SK-N-SH (cell line): ENCODE measurements at regions not wholly inside any gene's neighbourhood (a gene's known extent, or its start where the extent isn't known, plus 50 kb on each side); places are given as distances from the start of the nearest gene placed in this dataset.

Experiments
- CTCF ChIA-PET: fragments of 300-600, 350-600 bp; formaldehyde crosslinking; extraction: SDS; loops from one replicate; lab custom pipeline; 2021; lab: Yijun Ruan, JAX
- POLR2A ChIA-PET: fragments of 350-600 bp; sonication (Branson Sonifier 250); formaldehyde crosslinking; extraction: SDS; loops from one replicate; lab custom pipeline; 2020; ENCODE audit warnings: antibody characterized with exemption, inconsistent platforms; lab: Yijun Ruan, JAX
- DNase-seq: peaks from one replicate; pipeline ENCODE4 v3.0.0; 2012
- H2AFZ ChIP-seq: fragments of 200-600 bp; sonication (generic); 2 replicates; pipeline ENCODE4 v1.8.1; 2016; ENCODE audit warnings: antibody characterized with exemption, mild to moderate bottlenecking, low read depth
- H3F3A ChIP-seq: fragments of 200-600 bp; sonication (generic); replicated peaks from 2 replicates; pipeline ENCODE3; 2016; ENCODE audit warnings: antibody characterized with exemption, mild to moderate bottlenecking; ENCODE audit not compliant: insufficient read depth
- H3K27ac ChIP-seq, 2 experiments: fragments of 200-500 bp in 1 of 2; fragments of 200-600 bp in 1 of 2; sonication (Bioruptor generic) in 1 of 2; sonication (generic), shearing (Covaris generic) in 1 of 2; 2 replicates each; pipeline versions ENCODE4 v1.5.1 to v1.6.1; 2014 to 2016; ENCODE audit warnings: low read depth in 2 of 2, inconsistent platforms in 1 of 2, low read length in 1 of 2, mild to moderate bottlenecking in 1 of 2, mixed read lengths in 1 of 2
- H3K27me3 ChIP-seq: fragments of 200-600 bp; sonication (generic), shearing (Covaris generic); 2 replicates; pipeline ENCODE4 v1.6.1; 2016; ENCODE audit warnings: mixed run types; ENCODE audit not compliant: insufficient read depth
- H3K36me3 ChIP-seq, 2 experiments: fragments of 200-500 bp in 1 of 2; fragments of 200-600 bp in 1 of 2; sonication (Bioruptor generic) in 1 of 2; sonication (generic) in 1 of 2; replicated peaks in 1 of 2; 2 replicates each; pipeline versions ENCODE3 to v1.5.1; 2014 to 2016; ENCODE audit warnings: low read length in 1 of 2, mild to moderate bottlenecking in 1 of 2; ENCODE audit not compliant: insufficient read depth in 2 of 2, control insufficient read depth in 1 of 2
- H3K4me1 ChIP-seq, 2 experiments: fragments of 200-500 bp in 1 of 2; fragments of 200-600 bp in 1 of 2; sonication (Bioruptor generic) in 1 of 2; sonication (generic), shearing (Covaris generic) in 1 of 2; 2 replicates each; pipeline versions ENCODE4 v1.5.1 to v1.6.1; 2014 to 2016; ENCODE audit warnings: low read depth in 1 of 2, low read length in 1 of 2, mixed run types in 1 of 2; ENCODE audit not compliant: insufficient read depth in 2 of 2, control insufficient read depth in 1 of 2
- H3K4me2 ChIP-seq: fragments of 200-600 bp; sonication (generic), shearing (Covaris generic); 2 replicates; pipeline ENCODE4 v1.6.1; 2017; ENCODE audit warnings: mixed run types
- H3K4me3 ChIP-seq, 2 experiments: fragments of 200-500 bp in 1 of 2; fragments of 200-600 bp in 1 of 2; sonication (Bioruptor generic) in 1 of 2; sonication (generic), shearing (Covaris generic) in 1 of 2; 2 replicates each; pipeline versions ENCODE4 v1.5.1 to v1.8.1; 2014 to 2016; ENCODE audit warnings: low read depth in 2 of 2, inconsistent platforms in 1 of 2, low read length in 1 of 2, mild to moderate bottlenecking in 1 of 2, mixed read lengths in 1 of 2, moderate library complexity in 1 of 2
- H3K79me2 ChIP-seq: fragments of 200-600 bp; sonication (generic); 2 replicates; pipeline ENCODE4 v1.8.1; 2017; ENCODE audit warnings: mild to moderate bottlenecking; ENCODE audit not compliant: insufficient read depth
- H3K9ac ChIP-seq: fragments of 200-600 bp; sonication (generic); 2 replicates; pipeline ENCODE4 v1.6.1; 2017; ENCODE audit warnings: mixed run types
- H3K9me2 ChIP-seq: fragments of 200-600 bp; sonication (generic); 2 replicates; pipeline ENCODE4 v1.6.1; 2017; ENCODE audit warnings: mixed run types
- H3K9me3 ChIP-seq: fragments of 200-600 bp; sonication (generic); 2 replicates; pipeline ENCODE4 v1.6.1; 2017; ENCODE audit warnings: mixed run types, mild to moderate bottlenecking, moderate library complexity
- H4K20me1 ChIP-seq: fragments of 200-600 bp; sonication (generic); 2 replicates; pipeline ENCODE4 v1.6.1; 2017; ENCODE audit warnings: mild to moderate bottlenecking, mixed run types; ENCODE audit not compliant: insufficient read depth
- ELF1 ChIP-seq: IDR thresholded peaks from 2 replicates; pipeline ENCODE4 v1.4.0; 2012
- EP300 ChIP-seq, 2 experiments: IDR thresholded peaks; 2 replicates each; pipeline versions ENCODE4 v1.4.0 to v1.6.1; 2012; ENCODE audit warnings: borderline replicate concordance in 1 of 2, low read depth in 1 of 2, low read length in 1 of 2
- FOXM1 ChIP-seq: IDR thresholded peaks from 2 replicates; pipeline ENCODE4 v1.4.0; 2012; ENCODE audit warnings: low read depth, mild to moderate bottlenecking
- GABPA ChIP-seq: IDR thresholded peaks from 2 replicates; pipeline ENCODE4 v1.4.0; 2012; ENCODE audit warnings: low read depth, mild to moderate bottlenecking
- JUND ChIP-seq: IDR thresholded peaks from 2 replicates; pipeline ENCODE4 v1.4.0; 2012
- MEF2A ChIP-seq: IDR thresholded peaks from 2 replicates; pipeline ENCODE4 v1.4.0; 2012; ENCODE audit warnings: low read depth, borderline replicate concordance
- MXI1 ChIP-seq: IDR thresholded peaks from 2 replicates; pipeline ENCODE4 v1.6.1; 2012; ENCODE audit warnings: mild to moderate bottlenecking, low read depth, low read length, improper control_type of control experiment
- NFIC ChIP-seq: IDR thresholded peaks from 2 replicates; pipeline ENCODE4 v1.4.0; 2012; ENCODE audit warnings: borderline replicate concordance
- NRF1 ChIP-seq: IDR thresholded peaks from 2 replicates; pipeline ENCODE4 v1.6.1; 2012; ENCODE audit warnings: low read depth, mild to moderate bottlenecking, low read length
- POLR2AphosphoS5 ChIP-seq: IDR thresholded peaks from 2 replicates; pipeline ENCODE4 v1.6.1; 2012; ENCODE audit warnings: low read depth, low read length
- RCOR1 ChIP-seq: fragments of 150-350 bp; IDR thresholded peaks from 2 replicates; pipeline ENCODE4 v1.6.1; 2017; ENCODE audit warnings: antibody characterized with exemption, low read length
- RFX5 ChIP-seq: IDR thresholded peaks from 2 replicates; pipeline ENCODE4 v1.6.1; 2012; ENCODE audit warnings: mild to moderate bottlenecking, improper control_type of control experiment, low read length
- SMC3 ChIP-seq: IDR thresholded peaks from 2 replicates; pipeline ENCODE4 v1.6.1; 2012; ENCODE audit warnings: low read depth, low read length, improper control_type of control experiment
- TAF1 ChIP-seq: IDR thresholded peaks from 2 replicates; pipeline ENCODE4 v1.6.1; 2012; ENCODE audit warnings: low read depth, mild to moderate bottlenecking, low read length, moderate library complexity, borderline replicate concordance
- TCF12 ChIP-seq: IDR thresholded peaks from 2 replicates; pipeline ENCODE4 v1.4.0; 2012
- WGBS: methylation state at CpG from one replicate; pipeline ENCODE4 v1.1.6; 2017; ENCODE audit warnings: low lambda C conversion rate; 5-methylcytosine and 5-hydroxymethylcytosine counted together
- TF ChIP-seq, protein P1 (sequence below): fragments of 200-600 bp; sonication (generic); IDR thresholded peaks from 2 replicates; pipeline ENCODE4 v1.6.1; 2017; ENCODE audit warnings: antibody characterized with exemption, mild to moderate bottlenecking, moderate library complexity
- TF ChIP-seq, protein P2 (sequence below): IDR thresholded peaks from 2 replicates; pipeline ENCODE4 v1.4.0; 2012; ENCODE audit warnings: low read depth
- TF ChIP-seq, protein P3 (sequence below): IDR thresholded peaks from 2 replicates; pipeline ENCODE4 v1.4.0; 2012; ENCODE audit warnings: low read depth, borderline replicate concordance

DNA sequence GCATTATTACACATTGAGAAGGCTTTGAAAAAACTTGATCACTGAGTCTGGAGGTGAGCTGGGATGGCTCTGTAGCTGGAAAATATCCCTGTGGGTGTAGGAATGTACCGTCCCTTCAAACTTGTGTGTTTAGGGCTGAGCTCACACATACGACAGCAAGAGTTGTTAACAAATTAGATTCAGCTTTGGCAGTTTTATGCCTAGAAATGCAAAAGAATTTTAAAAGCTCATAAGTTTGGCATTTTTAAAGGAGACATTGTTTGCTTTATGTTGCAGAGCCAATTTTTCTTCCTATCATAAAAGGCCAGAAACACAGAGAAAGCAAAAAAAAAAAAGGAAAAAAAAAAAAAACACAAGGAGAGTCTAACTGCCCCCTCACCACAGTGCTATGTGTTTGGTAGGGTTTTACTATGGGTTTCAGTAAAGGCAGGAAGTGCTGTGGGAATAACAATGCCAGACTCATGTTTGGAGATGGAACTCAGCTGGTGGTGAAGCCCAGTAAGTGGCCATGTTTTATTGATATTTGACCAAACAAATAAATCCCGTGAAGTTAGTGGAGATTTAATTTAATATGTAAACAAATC, 78.4 kb downstream of the DAD1 start:
- Histone ChIP-seq H3K9me3 (no peaks in the 10 kb centered on the region), H4K20me1 (no peaks in the 10 kb centered on the region), H2AFZ (no peak overlapping the region), H3K27me3 (no peaks in the 10 kb centered on the region; the same call in none of the 2 replicates), H3F3A (no peaks in the 10 kb centered on the region), H3K27ac (no peak overlapping the region), H3K36me3 (no peaks in the 10 kb centered on the region), H3K4me2 (no peak overlapping the region), H3K79me2 (no peaks in the 10 kb centered on the region), H3K9me2 (no peaks in the 10 kb centered on the region), H3K4me3 (no peak overlapping the region), H3K4me1 (peaks cover 4 to 32% of the 10 kb centered on the region in 2 experiments; a peak in 2 of 4 replicates)
- 43% methylated on average over 3 of the region's 3 CpGs for WGBS
- CTCF ChIA-PET, result interaction anchor here (0.8 kb wide), 1 partner anchor 292 kb away, joined by 4 read pairs; no protein-coding TSS in a partner anchor
- DNase-seq, result no peak
- TF ChIP-seq, protein P1, sequence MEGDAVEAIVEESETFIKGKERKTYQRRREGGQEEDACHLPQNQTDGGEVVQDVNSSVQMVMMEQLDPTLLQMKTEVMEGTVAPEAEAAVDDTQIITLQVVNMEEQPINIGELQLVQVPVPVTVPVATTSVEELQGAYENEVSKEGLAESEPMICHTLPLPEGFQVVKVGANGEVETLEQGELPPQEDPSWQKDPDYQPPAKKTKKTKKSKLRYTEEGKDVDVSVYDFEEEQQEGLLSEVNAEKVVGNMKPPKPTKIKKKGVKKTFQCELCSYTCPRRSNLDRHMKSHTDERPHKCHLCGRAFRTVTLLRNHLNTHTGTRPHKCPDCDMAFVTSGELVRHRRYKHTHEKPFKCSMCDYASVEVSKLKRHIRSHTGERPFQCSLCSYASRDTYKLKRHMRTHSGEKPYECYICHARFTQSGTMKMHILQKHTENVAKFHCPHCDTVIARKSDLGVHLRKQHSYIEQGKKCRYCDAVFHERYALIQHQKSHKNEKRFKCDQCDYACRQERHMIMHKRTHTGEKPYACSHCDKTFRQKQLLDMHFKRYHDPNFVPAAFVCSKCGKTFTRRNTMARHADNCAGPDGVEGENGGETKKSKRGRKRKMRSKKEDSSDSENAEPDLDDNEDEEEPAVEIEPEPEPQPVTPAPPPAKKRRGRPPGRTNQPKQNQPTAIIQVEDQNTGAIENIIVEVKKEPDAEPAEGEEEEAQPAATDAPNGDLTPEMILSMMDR, result no peak
- TF ChIP-seq ELF1, result no peak
- TF ChIP-seq SMC3, result no peak
- TF ChIP-seq, protein P2, sequence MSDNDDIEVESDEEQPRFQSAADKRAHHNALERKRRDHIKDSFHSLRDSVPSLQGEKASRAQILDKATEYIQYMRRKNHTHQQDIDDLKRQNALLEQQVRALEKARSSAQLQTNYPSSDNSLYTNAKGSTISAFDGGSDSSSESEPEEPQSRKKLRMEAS, result no peak
- no peak for TF ChIP-seq NRF1
- no peak for TF ChIP-seq NFIC
- no peak for TF ChIP-seq RCOR1
- TF ChIP-seq EP300 (IDR thresholded peaks at IDR 0.05; ENCODE audit: borderline replicate concordance in 1 of 2, low read depth in 1 of 2, low read length in 1 of 2), result no peak
- TF ChIP-seq MEF2A, result no peak
- TF ChIP-seq, all 33 proteins: peak for 0
- POLR2A ChIA-PET, result no interaction called here
- no peak overlapping the region for H3K9ac ChIP-seq

DNA sequence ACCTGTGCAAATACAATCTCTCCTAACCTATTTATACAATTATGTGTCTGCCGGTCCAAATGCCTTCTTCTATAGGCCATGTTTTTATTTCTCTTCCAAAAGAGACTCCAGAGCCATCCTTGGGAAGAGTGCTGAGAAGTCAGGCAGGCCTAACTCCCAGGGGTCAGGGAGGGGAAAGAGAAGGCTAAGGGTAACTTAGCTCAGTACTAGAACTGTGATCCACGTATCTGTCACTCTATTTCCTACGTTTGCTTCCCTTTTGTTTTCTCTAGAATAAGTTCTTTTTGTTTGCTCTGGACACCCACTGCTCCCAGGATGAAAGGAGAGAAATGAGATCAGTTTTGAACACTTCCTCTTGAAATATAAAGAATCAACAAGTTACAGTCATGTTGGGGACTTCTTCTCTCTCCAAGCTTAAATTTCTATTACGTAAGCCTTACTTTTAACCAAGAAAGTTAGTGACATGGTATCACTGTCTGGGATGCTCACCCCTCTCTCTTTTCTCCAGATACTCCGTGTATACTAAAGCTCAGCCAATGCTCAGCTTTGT, 79.2 kb downstream of the DAD1 start:
- no peak overlapping the region for H3K4me2 ChIP-seq
- H3K9me3 ChIP-seq, result no peaks in the 10 kb centered on the region
- TF ChIP-seq ELF1, result no peak
- TF ChIP-seq POLR2AphosphoS5, result no peak
- no peak for TF ChIP-seq FOXM1
- no peak for TF ChIP-seq RFX5
- no peak for TF ChIP-seq JUND
- TF ChIP-seq, protein P3, sequence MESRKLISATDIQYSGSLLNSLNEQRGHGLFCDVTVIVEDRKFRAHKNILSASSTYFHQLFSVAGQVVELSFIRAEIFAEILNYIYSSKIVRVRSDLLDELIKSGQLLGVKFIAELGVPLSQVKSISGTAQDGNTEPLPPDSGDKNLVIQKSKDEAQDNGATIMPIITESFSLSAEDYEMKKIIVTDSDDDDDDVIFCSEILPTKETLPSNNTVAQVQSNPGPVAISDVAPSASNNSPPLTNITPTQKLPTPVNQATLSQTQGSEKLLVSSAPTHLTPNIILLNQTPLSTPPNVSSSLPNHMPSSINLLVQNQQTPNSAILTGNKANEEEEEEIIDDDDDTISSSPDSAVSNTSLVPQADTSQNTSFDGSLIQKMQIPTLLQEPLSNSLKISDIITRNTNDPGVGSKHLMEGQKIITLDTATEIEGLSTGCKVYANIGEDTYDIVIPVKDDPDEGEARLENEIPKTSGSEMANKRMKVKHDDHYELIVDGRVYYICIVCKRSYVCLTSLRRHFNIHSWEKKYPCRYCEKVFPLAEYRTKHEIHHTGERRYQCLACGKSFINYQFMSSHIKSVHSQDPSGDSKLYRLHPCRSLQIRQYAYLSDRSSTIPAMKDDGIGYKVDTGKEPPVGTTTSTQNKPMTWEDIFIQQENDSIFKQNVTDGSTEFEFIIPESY, result no peak
- TF ChIP-seq MXI1, result no peak
- TF ChIP-seq MEF2A, result no peak
- no peak for TF ChIP-seq GABPA
- no peak for TF ChIP-seq TAF1
- no peak for TF ChIP-seq RCOR1
- no peak for TF ChIP-seq TCF12
- TF ChIP-seq NFIC, result no peak
- ChIA-PET POLR2A (no interaction called here), CTCF (no interaction called here)
- H3F3A ChIP-seq, result no peaks in the 10 kb centered on the region
- no peak overlapping the region for H3K27ac ChIP-seq
- WGBS, result 24% methylated on average over 5 of the region's 5 CpGs
- H4K20me1 ChIP-seq, result no peaks in the 10 kb centered on the region
- no peak for DNase-seq
- no peak overlapping the region for H3K9ac ChIP-seq
- no peaks in the 10 kb centered on the region for H3K36me3 ChIP-seq
- no peaks in the 10 kb centered on the region; the same call in none of the 2 replicates for H3K27me3 ChIP-seq
- H3K9me2 ChIP-seq, result no peaks in the 10 kb centered on the region
- no peak overlapping the region for H2AFZ ChIP-seq
- no peak overlapping the region for H3K4me3 ChIP-seq
- H3K79me2 ChIP-seq, result no peaks in the 10 kb centered on the region
- H3K4me1 ChIP-seq, result peaks cover 4 to 32% of the 10 kb centered on the region in 2 experiments; a peak in 2 of 4 replicates
